ENCODE measurements at regions not wholly inside any gene's neighbourhood (a gene's known extent, or its start where the extent isn't known, plus 50 kb on each side); places are given as distances from the start of the nearest gene placed in this dataset.

DNA sequence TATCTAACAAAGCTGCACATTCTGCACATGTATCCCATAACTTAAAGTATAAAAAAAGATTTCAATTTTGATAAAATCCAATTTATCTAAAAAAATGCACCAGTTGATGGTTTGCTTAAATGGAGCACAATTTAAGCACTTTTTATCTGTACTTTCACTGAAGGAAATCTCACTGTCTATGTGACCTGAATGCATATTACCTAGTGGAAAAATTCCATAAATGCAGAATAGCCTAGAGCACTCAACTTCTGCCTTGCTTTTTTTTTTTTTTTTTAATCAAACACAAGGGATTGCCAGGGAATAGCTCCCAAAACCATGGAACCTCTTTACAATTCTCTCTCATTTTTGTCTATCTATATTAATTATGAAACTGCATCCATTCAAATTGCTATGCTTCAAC is 80.4 kb downstream of the RFPL4B start:
- no peak for TF ChIP-seq POLR2A (IDR thresholded peaks at IDR 0.05)
- no peak for TF ChIP-seq EP300 (IDR thresholded peaks at IDR 0.05)
- TF ChIP-seq, protein P1, sequence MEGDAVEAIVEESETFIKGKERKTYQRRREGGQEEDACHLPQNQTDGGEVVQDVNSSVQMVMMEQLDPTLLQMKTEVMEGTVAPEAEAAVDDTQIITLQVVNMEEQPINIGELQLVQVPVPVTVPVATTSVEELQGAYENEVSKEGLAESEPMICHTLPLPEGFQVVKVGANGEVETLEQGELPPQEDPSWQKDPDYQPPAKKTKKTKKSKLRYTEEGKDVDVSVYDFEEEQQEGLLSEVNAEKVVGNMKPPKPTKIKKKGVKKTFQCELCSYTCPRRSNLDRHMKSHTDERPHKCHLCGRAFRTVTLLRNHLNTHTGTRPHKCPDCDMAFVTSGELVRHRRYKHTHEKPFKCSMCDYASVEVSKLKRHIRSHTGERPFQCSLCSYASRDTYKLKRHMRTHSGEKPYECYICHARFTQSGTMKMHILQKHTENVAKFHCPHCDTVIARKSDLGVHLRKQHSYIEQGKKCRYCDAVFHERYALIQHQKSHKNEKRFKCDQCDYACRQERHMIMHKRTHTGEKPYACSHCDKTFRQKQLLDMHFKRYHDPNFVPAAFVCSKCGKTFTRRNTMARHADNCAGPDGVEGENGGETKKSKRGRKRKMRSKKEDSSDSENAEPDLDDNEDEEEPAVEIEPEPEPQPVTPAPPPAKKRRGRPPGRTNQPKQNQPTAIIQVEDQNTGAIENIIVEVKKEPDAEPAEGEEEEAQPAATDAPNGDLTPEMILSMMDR (IDR thresholded peaks at IDR 0.05), result no peak

Measured in ovary (tissue), 3 donors.